Tibial artery (tissue), 4 donors: ENCODE measurements at regions not wholly inside any gene's neighbourhood (a gene's known extent, or its start where the extent isn't known, plus 50 kb on each side); places are given as distances from the start of the nearest gene placed in this dataset.

Source experiments
- DNase-seq, 2 donors: peaks; one replicate each; pipeline ENCODE4 v3.0.0-alpha.2; 2019
- H3K27ac ChIP-seq, 2 donors: fragments of 200-600 bp; sonication (generic) in 1 of 2; 1 replicate in 1 of 2; 2 replicates in 1 of 2; pipeline ENCODE4 v1.5.1; 2018 to 2019; ENCODE audit warnings: mild to moderate bottlenecking in 1 of 2
- H3K27me3 ChIP-seq, 2 donors: fragments of 200-600 bp; sonication (generic) in 1 of 2; one replicate each; pipeline versions ENCODE4 v1.5.1 to v1.6.0; 2016 to 2019
- H3K36me3 ChIP-seq, 3 donors: fragments of 200-600 bp; sonication (generic) in 2 of 3; one replicate each; pipeline ENCODE4 v1.5.1; 2016 to 2019; ENCODE audit warnings: mild to moderate bottlenecking in 2 of 3
- H3K4me1 ChIP-seq, 4 donors: fragments of 200-600 bp; sonication (generic) in 2 of 4; 1 replicate in 3 of 4; 2 replicates in 1 of 4; pipeline ENCODE4 v1.5.1; 2016 to 2019
- H3K4me3 ChIP-seq, 2 donors: fragments of 200-600 bp; sonication (generic) in 1 of 2; 1 replicate in 1 of 2; 2 replicates in 1 of 2; pipeline ENCODE4 v1.5.1; 2018 to 2019; ENCODE audit warnings: mild to moderate bottlenecking in 2 of 2
- H3K9me3 ChIP-seq, 3 donors: fragments of 200-600 bp; sonication (generic) in 1 of 3; one replicate each; pipeline ENCODE4 v1.5.1; 2016 to 2019
- intact Hi-C: fragments of 100-400 bp; cut with DNase I; formaldehyde crosslinking; loops from one replicate; pipeline ENCODE4 v1.15.0; 2023; ENCODE audit warnings: low total_unique reads
- TF ChIP-seq, protein P1 (sequence below), 2 experiments: fragments of 200-600 bp in 1 of 2; fragments of 450-650 bp in 1 of 2; IDR thresholded peaks; one replicate each; pipeline ENCODE4 v1.5.1; 2017 to 2019; ENCODE audit warnings: antibody characterized with exemption in 2 of 2, mild to moderate bottlenecking in 1 of 2, moderate library complexity in 1 of 2

DNA sequence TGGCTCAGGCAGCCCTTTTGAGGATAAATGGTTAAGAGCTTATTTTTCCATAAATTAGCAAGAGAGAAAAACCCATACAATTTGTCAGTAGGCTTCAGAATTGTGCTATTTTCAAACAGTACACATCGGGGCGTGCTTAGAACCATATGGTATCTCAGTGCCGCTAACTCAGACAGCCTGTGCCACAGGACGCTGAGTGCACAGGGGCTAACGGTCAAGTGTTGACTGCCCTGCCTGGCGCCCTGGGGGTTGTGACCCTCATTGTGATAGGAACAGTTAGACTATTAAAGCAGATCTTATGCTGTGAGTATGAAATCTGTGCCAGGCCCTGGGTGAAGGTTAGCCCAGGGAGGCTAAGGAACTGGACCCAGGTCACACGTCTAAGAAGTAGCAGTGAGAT, 1519.7 kb downstream of the BRD1 start:
- intact Hi-C loops = no loop called here
- Histone ChIP-seq H3K36me3 (no peaks in the 10 kb centered on the region), H3K4me3 (no peak overlapping the region), H3K4me1 (no peaks in the 10 kb centered on the region), H3K9me3 (peaks cover 0 to 6% (median 0%) of the 10 kb centered on the region in 3 donors), H3K27me3 (peaks cover 0 to 12% of the 10 kb centered on the region in 2 donors), H3K27ac (no peak overlapping the region)
- DNase-seq = no peak
- TF ChIP-seq, protein P1, sequence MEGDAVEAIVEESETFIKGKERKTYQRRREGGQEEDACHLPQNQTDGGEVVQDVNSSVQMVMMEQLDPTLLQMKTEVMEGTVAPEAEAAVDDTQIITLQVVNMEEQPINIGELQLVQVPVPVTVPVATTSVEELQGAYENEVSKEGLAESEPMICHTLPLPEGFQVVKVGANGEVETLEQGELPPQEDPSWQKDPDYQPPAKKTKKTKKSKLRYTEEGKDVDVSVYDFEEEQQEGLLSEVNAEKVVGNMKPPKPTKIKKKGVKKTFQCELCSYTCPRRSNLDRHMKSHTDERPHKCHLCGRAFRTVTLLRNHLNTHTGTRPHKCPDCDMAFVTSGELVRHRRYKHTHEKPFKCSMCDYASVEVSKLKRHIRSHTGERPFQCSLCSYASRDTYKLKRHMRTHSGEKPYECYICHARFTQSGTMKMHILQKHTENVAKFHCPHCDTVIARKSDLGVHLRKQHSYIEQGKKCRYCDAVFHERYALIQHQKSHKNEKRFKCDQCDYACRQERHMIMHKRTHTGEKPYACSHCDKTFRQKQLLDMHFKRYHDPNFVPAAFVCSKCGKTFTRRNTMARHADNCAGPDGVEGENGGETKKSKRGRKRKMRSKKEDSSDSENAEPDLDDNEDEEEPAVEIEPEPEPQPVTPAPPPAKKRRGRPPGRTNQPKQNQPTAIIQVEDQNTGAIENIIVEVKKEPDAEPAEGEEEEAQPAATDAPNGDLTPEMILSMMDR (IDR thresholded peaks at IDR 0.05) = no peak

DNA sequence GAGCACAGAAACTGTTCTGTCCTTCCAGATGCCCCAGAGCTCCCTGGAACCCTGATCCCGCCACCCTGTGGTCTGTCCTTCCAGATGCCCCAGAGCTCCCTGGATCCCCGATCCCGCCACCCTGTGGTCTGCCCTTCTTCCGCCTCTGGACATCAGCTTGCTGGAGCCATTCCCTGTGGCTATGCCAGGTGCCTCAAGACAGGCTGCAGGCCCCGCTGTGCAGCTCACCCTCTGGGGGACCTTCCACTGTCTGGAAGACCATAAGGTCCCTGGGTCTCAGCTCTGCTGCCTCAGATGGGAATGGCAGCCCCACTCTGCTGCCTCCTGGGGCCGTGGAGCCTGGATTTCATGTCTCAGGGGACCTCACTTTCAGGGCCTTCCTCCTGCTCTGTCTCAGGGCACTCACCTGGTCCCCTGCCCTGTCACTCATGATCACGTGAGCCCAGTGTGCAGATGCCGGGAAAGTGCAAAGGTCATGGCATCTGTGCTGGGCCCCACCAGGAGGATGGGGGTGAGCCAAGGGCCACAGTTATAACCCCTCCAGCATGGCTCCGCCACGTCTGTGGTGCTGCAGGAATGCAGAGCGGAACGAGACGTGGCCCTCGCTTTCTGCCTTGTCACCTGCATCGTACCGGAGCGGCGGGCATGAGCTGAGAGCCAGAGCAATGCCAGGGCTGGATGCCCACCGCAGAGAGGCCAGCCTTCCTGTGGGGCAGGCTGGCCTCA, 1520.7 kb downstream of the BRD1 start:
- H3K27ac ChIP-seq = no peak overlapping the region
- intact Hi-C loops = no loop called here
- H3K4me1 ChIP-seq = no peaks in the 10 kb centered on the region
- DNase-seq = no peak
- H3K36me3 ChIP-seq = no peaks in the 10 kb centered on the region
- peaks cover 0 to under 1% (median 0%) of the 10 kb centered on the region in 3 donors for H3K9me3 ChIP-seq
- H3K4me3 ChIP-seq = no peak overlapping the region
- TF ChIP-seq, protein P1 (IDR thresholded peaks at IDR 0.05) = no peak
- H3K27me3 ChIP-seq = peaks cover 0 to 12% of the 10 kb centered on the region in 2 donors

DNA sequence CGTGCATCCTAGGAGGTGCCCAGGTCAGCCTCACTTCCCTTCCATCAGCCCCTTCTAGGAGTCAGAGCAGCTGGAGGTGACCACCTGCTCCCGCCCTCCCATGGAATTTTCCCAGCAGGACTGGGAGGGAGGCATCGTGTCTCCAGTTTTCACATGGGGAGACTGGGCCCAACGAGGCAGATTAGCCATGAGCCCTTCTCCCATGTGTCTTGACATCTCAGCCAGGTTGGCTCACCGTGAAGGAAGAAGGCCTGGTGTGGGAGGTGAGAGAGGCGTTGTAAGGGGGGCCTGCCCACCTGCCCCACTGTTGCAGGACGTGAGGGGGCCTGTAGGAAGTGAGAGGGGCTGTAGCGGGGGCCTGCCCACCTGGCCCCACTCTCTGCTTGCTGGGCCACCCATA, 1521.4 kb downstream of the BRD1 start:
- Histone ChIP-seq H3K36me3 (no peaks in the 10 kb centered on the region), H3K9me3 (no peaks in the 10 kb centered on the region), H3K4me3 (no peak overlapping the region), H3K4me1 (no peaks in the 10 kb centered on the region), H3K27ac (no peak overlapping the region), H3K27me3 (peaks cover 0 to 12% of the 10 kb centered on the region in 2 donors)
- intact Hi-C loops = no loop called here
- no peak for DNase-seq
- TF ChIP-seq, protein P1 (IDR thresholded peaks at IDR 0.05) = no peak

DNA sequence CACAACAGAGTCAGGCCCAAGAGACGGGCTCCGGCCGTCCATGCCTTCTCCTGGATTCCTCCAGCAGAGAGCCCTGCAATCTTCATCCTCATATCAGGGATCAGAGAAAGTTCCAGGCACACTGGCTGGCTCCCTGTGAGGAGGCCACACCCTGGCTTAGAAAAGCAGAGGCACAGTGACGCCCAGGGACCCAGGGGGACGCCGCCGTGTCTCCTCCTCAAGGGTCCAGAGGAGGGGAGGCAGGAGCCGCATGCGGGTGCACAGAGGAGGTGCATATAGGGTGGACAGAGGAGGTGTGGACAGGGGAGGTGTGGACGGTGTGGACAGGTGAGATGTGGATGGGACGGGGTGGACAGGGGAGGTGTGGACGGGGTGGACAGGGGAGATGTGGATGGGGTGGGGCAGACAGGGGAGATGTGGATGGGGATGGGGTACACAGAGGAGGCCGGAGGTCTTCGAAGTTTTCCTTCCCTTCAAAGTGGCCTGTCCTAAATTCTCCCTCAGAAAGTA, 1521.9 kb downstream of the BRD1 start:
- Histone ChIP-seq H3K4me1 (no peaks in the 10 kb centered on the region), H3K27me3 (peaks cover 0 to 12% of the 10 kb centered on the region in 2 donors), H3K9me3 (no peaks in the 10 kb centered on the region), H3K27ac (no peak overlapping the region), H3K4me3 (no peak overlapping the region), H3K36me3 (no peaks in the 10 kb centered on the region)
- no peak for DNase-seq
- TF ChIP-seq, protein P1 (IDR thresholded peaks at IDR 0.05) = no peak
- intact Hi-C loops = no loop called here

DNA sequence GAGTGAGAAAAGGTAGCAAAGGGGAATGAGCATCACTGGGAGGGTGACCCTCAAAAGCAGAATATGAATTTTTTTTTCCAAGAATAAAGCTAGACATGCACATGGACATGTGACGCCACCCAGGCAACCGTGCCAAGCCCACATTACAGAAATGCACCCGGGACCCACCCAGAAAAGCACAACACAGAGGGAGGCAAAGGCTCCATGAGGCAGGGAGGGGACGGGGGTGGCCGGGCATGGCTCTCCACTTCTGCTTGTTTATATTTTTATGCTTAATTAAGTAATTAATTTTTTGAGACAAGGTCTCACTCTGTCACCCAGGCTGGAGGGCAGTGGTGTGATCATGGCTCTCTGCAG, 1524.3 kb downstream of the BRD1 start:
- no peak for DNase-seq
- Histone ChIP-seq H3K4me3 (no peak overlapping the region), H3K27ac (no peak overlapping the region), H3K4me1 (no peaks in the 10 kb centered on the region), H3K27me3 (peaks cover 0 to 17% of the 10 kb centered on the region in 2 donors), H3K36me3 (no peaks in the 10 kb centered on the region), H3K9me3 (no peaks in the 10 kb centered on the region)
- TF ChIP-seq, protein P1 (IDR thresholded peaks at IDR 0.05) = no peak
- intact Hi-C loops = no loop called here
